Spleen (tissue), 11 donors: ENCODE measurements at regions not wholly inside any gene's neighbourhood (a gene's known extent, or its start where the extent isn't known, plus 50 kb on each side); places are given as distances from the start of the nearest gene placed in this dataset.

Experiments used
- DNase-seq: peaks from one replicate; pipeline ENCODE4 v3.0.0-alpha.2; 2020
- H3K27ac ChIP-seq, 8 donors: fragments of 200-600 bp; sonication (generic) in 7 of 8; 1 replicate in 4 of 8; 2 replicates in 4 of 8; pipeline versions ENCODE4 v1.5.0 to v1.8.0; 2016 to 2021; ENCODE audit warnings: inconsistent platforms in 4 of 8, mild to moderate bottlenecking in 4 of 8, moderate library complexity in 1 of 8
- H3K27me3 ChIP-seq, 7 donors: fragments of 200-600 bp; sonication (generic) in 6 of 7; replicated peaks in 1 of 7; 1 replicate in 4 of 7; 2 replicates in 3 of 7; pipeline versions ENCODE4 v1.5.0 to v1.8.0; 2016 to 2021; ENCODE audit warnings: inconsistent platforms in 3 of 7, mild to moderate bottlenecking in 1 of 7
- H3K36me3 ChIP-seq, 6 donors: fragments of 200-600 bp; sonication (generic) in 5 of 6; 1 replicate in 4 of 6; 2 replicates in 2 of 6; pipeline versions ENCODE4 v1.5.0 to v1.8.0; 2016 to 2021; ENCODE audit warnings: inconsistent platforms in 2 of 6
- H3K4me1 ChIP-seq, 6 donors: fragments of 200-600 bp; sonication (generic) in 5 of 6; 1 replicate in 3 of 6; 2 replicates in 3 of 6; pipeline versions ENCODE4 v1.5.0 to v1.8.0; 2016 to 2021; ENCODE audit warnings: inconsistent platforms in 3 of 6
- H3K4me3 ChIP-seq, 8 donors: fragments of 200-600 bp; sonication (generic) in 7 of 8; 1 replicate in 4 of 8; 2 replicates in 4 of 8; pipeline versions ENCODE4 v1.5.0 to v1.8.0; 2016 to 2021; ENCODE audit warnings: inconsistent platforms in 4 of 8, mild to moderate bottlenecking in 4 of 8, moderate library complexity in 2 of 8
- H3K9me3 ChIP-seq, 8 donors: fragments of 200-600 bp; sonication (generic) in 7 of 8; 1 replicate in 4 of 8; 2 replicates in 4 of 8; pipeline versions ENCODE4 v1.5.0 to v1.8.0; 2016 to 2021; ENCODE audit warnings: inconsistent platforms in 4 of 8
- CTCF ChIP-seq, 11 experiments: fragments of 200-600 bp in 7 of 11; fragments of 450-650 bp in 4 of 11; sonication (generic) in 4 of 11; IDR thresholded peaks in 8 of 11; conservative IDR thresholded peaks in 3 of 11; 1 replicate in 7 of 11; 2 replicates in 4 of 11; pipeline versions ENCODE4 v1.4.0 to v1.8.0; 2016 to 2021; ENCODE audit warnings: antibody characterized with exemption in 11 of 11, inconsistent platforms in 4 of 11, mild to moderate bottlenecking in 1 of 11
- POLR2A ChIP-seq, 3 donors: fragments of 450-650 bp; IDR thresholded peaks; one replicate each; pipeline ENCODE4 v1.5.1; 2017; ENCODE audit warnings: antibody characterized with exemption in 3 of 3, mild to moderate bottlenecking in 1 of 3
- POLR2AphosphoS5 ChIP-seq, 3 donors: sonication (generic); formaldehyde crosslinking; IDR thresholded peaks; one replicate each; pipeline ENCODE4 v1.5.1; 2017; ENCODE audit warnings: antibody characterized with exemption in 3 of 3
- WGBS, 5 donors: extraction: QIAGEN DNeasy Blood & Tissue Kit in 3 of 5; methylation state at CpG; one replicate each; pipeline versions ENCODE4 v1.1.5 to v1.1.7; 2013 to 2018; 5-methylcytosine and 5-hydroxymethylcytosine counted together
- intact Hi-C: fragments of 100-400 bp; cut with DNase I; formaldehyde crosslinking; loops from one replicate; pipeline ENCODE4 v1.15.0; 2023; ENCODE audit warnings: low total_unique reads
- donor health status: healthy with polysubstance abuse.
- donor health status: DM: no; HTN: no; CAD: no; lungs with moderate emphysema.
- donor health status: DM: no; HTN: no; CAD: no.
- donor health status: Bipolar disorder and iron deficiency.
- donor health status: healthy.
- donor health status: DM: no; HTN: no; CAD: no.
- donor health status: DM: yes; HTN: yes; CAD: no.

- Histone ChIP-seq H3K36me3 (no peaks in the 10 kb centered on the region), H3K9me3 (peaks cover 0 to 10% (median 7%) of the 10 kb centered on the region in 8 donors), H3K4me1 (peaks cover 0 to 2% (median under 1%) of the 10 kb centered on the region in 6 donors), H3K4me3 (no peak overlapping the region), H3K27ac (no peak overlapping the region), H3K27me3 (peaks cover 0 to 15% (median 0%) of the 10 kb centered on the region in 7 donors)
- WGBS, 5 donors, result 87 to 90% (median 88%) methylated on average over 4 of the region's 4 CpGs
- TF ChIP-seq CTCF (IDR thresholded peaks at IDR 0.05 in 8 of 11, conservative IDR thresholded peaks at IDR 0.05 in 3 of 11), result no peak
- TF ChIP-seq POLR2AphosphoS5 (IDR thresholded peaks at IDR 0.05), result no peak
- TF ChIP-seq POLR2A (IDR thresholded peaks at IDR 0.05), result no peak
- DNase-seq, result no peak
- intact Hi-C loops, result no loop called here
Observed at GRCh38 chr16:87230571-87230970, 86.6 kb downstream of the C16orf95 start.

GRCh38 chr16:87231295-87231694, 85.9 kb downstream of the C16orf95 start:
- peaks cover 0 to 23% (median 5%) of the 10 kb centered on the region in 7 donors for H3K27me3 ChIP-seq
- 93 to 97% (median 96%) methylated on average over 4 of the region's 4 CpGs for WGBS, 5 donors
- no peak overlapping the region for H3K4me3 ChIP-seq
- H3K27ac ChIP-seq, result no peak overlapping the region
- no peak for DNase-seq
- no peaks in the 10 kb centered on the region for H3K36me3 ChIP-seq
- TF ChIP-seq CTCF (IDR thresholded peaks at IDR 0.05 in 8 of 11, conservative IDR thresholded peaks at IDR 0.05 in 3 of 11), result no peak
- no peak for TF ChIP-seq POLR2A (IDR thresholded peaks at IDR 0.05)
- TF ChIP-seq POLR2AphosphoS5 (IDR thresholded peaks at IDR 0.05), result no peak
- H3K9me3 ChIP-seq, result peaks cover 0 to 10% (median 7%) of the 10 kb centered on the region in 8 donors
- H3K4me1 ChIP-seq, result peaks cover 0 to 9% (median 7%) of the 10 kb centered on the region in 6 donors
- intact Hi-C loops, result no loop called here

- 60 to 100% (median 96%) methylated on average over 1 of the region's 1 CpG for WGBS, 5 donors
- TF ChIP-seq POLR2A (IDR thresholded peaks at IDR 0.05), result no peak
- no peak for TF ChIP-seq CTCF (IDR thresholded peaks at IDR 0.05 in 8 of 11, conservative IDR thresholded peaks at IDR 0.05 in 3 of 11)
- no peak for TF ChIP-seq POLR2AphosphoS5 (IDR thresholded peaks at IDR 0.05)
- H3K9me3 ChIP-seq, result peaks cover 0 to 10% (median 7%) of the 10 kb centered on the region in 8 donors
- DNase-seq, result no peak
- no peaks in the 10 kb centered on the region for H3K36me3 ChIP-seq
- H3K4me3 ChIP-seq, result no peak overlapping the region
- peaks cover 0 to 29% (median 5%) of the 10 kb centered on the region in 7 donors for H3K27me3 ChIP-seq
- intact Hi-C loops, result no loop called here
- peaks cover 0 to 15% (median 13%) of the 10 kb centered on the region in 6 donors for H3K4me1 ChIP-seq
- H3K27ac ChIP-seq, result no peak overlapping the region
Observed at GRCh38 chr16:87231911-87232310, 85.3 kb downstream of the C16orf95 start.

GRCh38 chr16:87233928-87234327, 83.3 kb downstream of the C16orf95 start:
- no peak for DNase-seq
- H3K4me1 ChIP-seq, result peaks cover 0 to 18% (median 13%) of the 10 kb centered on the region in 6 donors
- no peak overlapping the region for H3K27ac ChIP-seq
- H3K4me3 ChIP-seq, result no peak overlapping the region
- intact Hi-C loops, result no loop called here
- peaks cover 0 to 36% (median 5%) of the 10 kb centered on the region in 7 donors for H3K27me3 ChIP-seq
- H3K36me3 ChIP-seq, result no peaks in the 10 kb centered on the region
- 54 to 70% (median 58%) methylated on average over 10 of the region's 10 CpGs for WGBS, 5 donors
- H3K9me3 ChIP-seq, result peaks cover 0 to 10% (median 7%) of the 10 kb centered on the region in 8 donors
- TF ChIP-seq CTCF (IDR thresholded peaks at IDR 0.05 in 8 of 11, conservative IDR thresholded peaks at IDR 0.05 in 3 of 11) (no peak), POLR2AphosphoS5 (IDR thresholded peaks at IDR 0.05) (no peak), POLR2A (IDR thresholded peaks at IDR 0.05) (no peak)
